ENCODE measurements at regions not wholly inside any gene's neighbourhood (a gene's known extent, or its start where the extent isn't known, plus 50 kb on each side); places are given as distances from the start of the nearest gene placed in this dataset.

GRCh38 chr1:165070675-165071074, 285.8 kb downstream of the LMX1A start:
- 89% methylated on average over 4 of the region's 4 CpGs for WGBS
- Histone ChIP-seq H3K27ac (ENCODE audit: low read depth in 1 of 2, low read length in 2 of 2) (no peak overlapping the region), H3K36me3 (ENCODE audit: control insufficient read depth in 4 of 4, insufficient read depth in 3 of 4, low read depth in 1 of 4, low read length in 3 of 4) (no peaks in the 10 kb centered on the region), H3K27me3 (ENCODE audit: control insufficient read depth in 4 of 4, insufficient read depth in 4 of 4, low read length in 3 of 4) (no peaks in the 10 kb centered on the region), H3K4me3 (ENCODE audit: low read depth in 1 of 3, low read length in 3 of 3) (no peak overlapping the region), H3K4me1 (ENCODE audit: control insufficient read depth in 4 of 4, insufficient read depth in 4 of 4, low read length in 3 of 4) (no peaks in the 10 kb centered on the region), H3K9me3 (ENCODE audit: control insufficient read depth in 4 of 4, low read length in 3 of 4) (no peaks in the 10 kb centered on the region), H3K9ac (ENCODE audit: low read depth in 1 of 2, low read length in 2 of 2) (no peak overlapping the region)
- no peak for TF ChIP-seq ATF3 (IDR thresholded peaks at IDR 0.05)
- no peak for TF ChIP-seq FOXA1 (IDR thresholded peaks at IDR 0.05)
- no peak for TF ChIP-seq HNF4G (IDR thresholded peaks at IDR 0.05)
- no peak for TF ChIP-seq TAF1 (conservative IDR thresholded peaks at IDR 0.05)
- no peak for TF ChIP-seq NR2F2 (IDR thresholded peaks at IDR 0.05)
- no peak for DNase-seq (ENCODE audit: low spot score)

GRCh38 chr1:165069829-165070228, 286.7 kb downstream of the LMX1A start:
- H3K4me3 ChIP-seq (ENCODE audit: low read depth in 1 of 3, low read length in 3 of 3): no peak overlapping the region
- DNase-seq (ENCODE audit: low spot score): no peak
- H3K4me1 ChIP-seq (ENCODE audit: control insufficient read depth in 4 of 4, insufficient read depth in 4 of 4, low read length in 3 of 4): no peaks in the 10 kb centered on the region
- H3K27me3 ChIP-seq (ENCODE audit: control insufficient read depth in 4 of 4, insufficient read depth in 4 of 4, low read length in 3 of 4): no peaks in the 10 kb centered on the region
- no peak overlapping the region for H3K27ac ChIP-seq (ENCODE audit: low read depth in 1 of 2, low read length in 2 of 2)
- no peak for TF ChIP-seq FOXA1 (IDR thresholded peaks at IDR 0.05)
- no peak for TF ChIP-seq RXRA (IDR thresholded peaks at IDR 0.05)
- no peak for TF ChIP-seq HNF4G (IDR thresholded peaks at IDR 0.05)
- TF ChIP-seq TAF1 (conservative IDR thresholded peaks at IDR 0.05): no peak
- no peak for TF ChIP-seq SP1 (IDR thresholded peaks at IDR 0.05)
- TF ChIP-seq MAX (IDR thresholded peaks at IDR 0.05): no peak
- no peak for TF ChIP-seq GABPA (IDR thresholded peaks at IDR 0.05 in 1 of 2, conservative IDR thresholded peaks at IDR 0.05 in 1 of 2)
- TF ChIP-seq YY1 (IDR thresholded peaks at IDR 0.05): no peak
- no peak for TF ChIP-seq JUND (IDR thresholded peaks at IDR 0.05)
- TF ChIP-seq ZBTB33 (IDR thresholded peaks at IDR 0.05): no peak
- no peak for TF ChIP-seq REST (IDR thresholded peaks at IDR 0.05)
- H3K36me3 ChIP-seq (ENCODE audit: control insufficient read depth in 4 of 4, insufficient read depth in 3 of 4, low read depth in 1 of 4, low read length in 3 of 4): no peaks in the 10 kb centered on the region
- 73% methylated on average over 1 of the region's 1 CpG for WGBS
- H3K9ac ChIP-seq (ENCODE audit: low read depth in 1 of 2, low read length in 2 of 2): no peak overlapping the region
- H3K9me3 ChIP-seq (ENCODE audit: control insufficient read depth in 4 of 4, low read length in 3 of 4): no peaks in the 10 kb centered on the region

GRCh38 chr1:165068741-165069140, 287.8 kb downstream of the LMX1A start:
- H3K4me3 ChIP-seq (ENCODE audit: low read depth in 1 of 3, low read length in 3 of 3): no peak overlapping the region
- WGBS: 73% methylated on average over 5 of the region's 5 CpGs

More at GRCh38 chr1:165068741-165069140, 287.8 kb downstream of the LMX1A start:
- no peak overlapping the region for H3K27ac ChIP-seq (ENCODE audit: low read depth in 1 of 2, low read length in 2 of 2)
- no peak overlapping the region for H3K9ac ChIP-seq (ENCODE audit: low read depth in 1 of 2, low read length in 2 of 2)
- TF ChIP-seq CTCF (IDR thresholded peaks at IDR 0.05; ENCODE audit: low read depth, low read length, missing input control): no peak
- TF ChIP-seq SP1 (IDR thresholded peaks at IDR 0.05): no peak
- no peak for TF ChIP-seq YY1 (IDR thresholded peaks at IDR 0.05)
- no peak for TF ChIP-seq NR2F2 (IDR thresholded peaks at IDR 0.05)
- DNase-seq (ENCODE audit: low spot score): no peak
- H3K9me3 ChIP-seq (ENCODE audit: control insufficient read depth in 4 of 4, low read length in 3 of 4): no peaks in the 10 kb centered on the region
- no peaks in the 10 kb centered on the region for H3K27me3 ChIP-seq (ENCODE audit: control insufficient read depth in 4 of 4, insufficient read depth in 4 of 4, low read length in 3 of 4)
- H3K36me3 ChIP-seq (ENCODE audit: control insufficient read depth in 4 of 4, insufficient read depth in 3 of 4, low read depth in 1 of 4, low read length in 3 of 4): no peaks in the 10 kb centered on the region
- H3K4me1 ChIP-seq (ENCODE audit: control insufficient read depth in 4 of 4, insufficient read depth in 4 of 4, low read length in 3 of 4): no peaks in the 10 kb centered on the region

Data from liver (tissue), 8 donors.